Prostate gland (tissue), 2 donors: ENCODE measurements at regions not wholly inside any gene's neighbourhood (a gene's known extent, or its start where the extent isn't known, plus 50 kb on each side); places are given as distances from the start of the nearest gene placed in this dataset.

Experiments used
- POLR2AphosphoS5 ChIP-seq: sonication (generic); formaldehyde crosslinking; IDR thresholded peaks from one replicate; pipeline ENCODE4 v1.6.1; 2017; ENCODE audit warnings: antibody characterized with exemption
- TF ChIP-seq, protein P1 (sequence below), 4 experiments: fragments of 200-600 bp in 2 of 4; fragments of 450-650 bp in 2 of 4; sonication (generic) in 2 of 4; IDR thresholded peaks; 1 replicate in 3 of 4; 2 replicates in 1 of 4; pipeline ENCODE4 v1.5.1; 2016 to 2019; ENCODE audit warnings: antibody characterized with exemption in 4 of 4, mild to moderate bottlenecking in 2 of 4, moderate library complexity in 2 of 4

DNA sequence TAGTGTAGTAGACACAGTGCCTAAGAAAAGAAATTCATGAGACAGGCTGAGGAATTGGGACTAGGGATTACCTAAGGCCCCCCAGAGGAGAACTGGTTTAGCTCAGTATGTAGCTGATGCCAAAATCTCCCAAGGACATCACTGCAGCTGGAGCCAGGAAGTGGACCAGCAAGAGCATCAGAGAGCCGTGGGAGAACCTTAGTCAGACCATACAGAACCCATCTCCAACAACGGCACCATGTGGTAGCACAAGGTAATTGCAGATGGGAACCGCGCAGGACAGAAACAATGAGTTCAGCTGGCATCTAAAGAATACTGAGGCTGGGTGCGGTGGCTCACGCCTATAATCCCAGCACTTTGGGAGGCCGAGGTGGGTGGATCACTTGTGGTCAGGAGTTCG is 81.7 kb downstream of the WNT5A start:
- TF ChIP-seq, protein P1, sequence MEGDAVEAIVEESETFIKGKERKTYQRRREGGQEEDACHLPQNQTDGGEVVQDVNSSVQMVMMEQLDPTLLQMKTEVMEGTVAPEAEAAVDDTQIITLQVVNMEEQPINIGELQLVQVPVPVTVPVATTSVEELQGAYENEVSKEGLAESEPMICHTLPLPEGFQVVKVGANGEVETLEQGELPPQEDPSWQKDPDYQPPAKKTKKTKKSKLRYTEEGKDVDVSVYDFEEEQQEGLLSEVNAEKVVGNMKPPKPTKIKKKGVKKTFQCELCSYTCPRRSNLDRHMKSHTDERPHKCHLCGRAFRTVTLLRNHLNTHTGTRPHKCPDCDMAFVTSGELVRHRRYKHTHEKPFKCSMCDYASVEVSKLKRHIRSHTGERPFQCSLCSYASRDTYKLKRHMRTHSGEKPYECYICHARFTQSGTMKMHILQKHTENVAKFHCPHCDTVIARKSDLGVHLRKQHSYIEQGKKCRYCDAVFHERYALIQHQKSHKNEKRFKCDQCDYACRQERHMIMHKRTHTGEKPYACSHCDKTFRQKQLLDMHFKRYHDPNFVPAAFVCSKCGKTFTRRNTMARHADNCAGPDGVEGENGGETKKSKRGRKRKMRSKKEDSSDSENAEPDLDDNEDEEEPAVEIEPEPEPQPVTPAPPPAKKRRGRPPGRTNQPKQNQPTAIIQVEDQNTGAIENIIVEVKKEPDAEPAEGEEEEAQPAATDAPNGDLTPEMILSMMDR (IDR thresholded peaks at IDR 0.05) = no peak
- no peak for TF ChIP-seq POLR2AphosphoS5
